ENCODE measurements at regions not wholly inside any gene's neighbourhood (a gene's known extent, or its start where the extent isn't known, plus 50 kb on each side); places are given as distances from the start of the nearest gene placed in this dataset.

DNA sequence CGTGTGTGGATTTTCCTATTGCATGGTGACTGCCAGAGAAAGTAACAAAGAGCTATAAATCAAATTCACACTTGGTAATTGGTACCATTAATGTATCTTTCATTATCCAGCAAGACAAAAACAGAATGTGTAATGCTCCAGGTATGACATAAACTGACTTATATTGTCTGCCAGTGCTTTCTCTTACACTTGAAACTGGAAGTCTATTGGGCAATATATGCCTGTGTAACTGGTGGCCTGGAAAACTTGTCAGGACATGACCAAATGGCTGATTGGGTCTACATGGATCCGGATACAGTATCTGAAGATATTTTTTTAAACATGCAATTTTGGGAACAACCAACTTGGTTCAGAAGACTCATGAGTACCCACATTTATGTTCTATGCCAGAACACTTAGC, 174.6 kb upstream of the ARHGAP42 start:
- TF ChIP-seq, protein P1, sequence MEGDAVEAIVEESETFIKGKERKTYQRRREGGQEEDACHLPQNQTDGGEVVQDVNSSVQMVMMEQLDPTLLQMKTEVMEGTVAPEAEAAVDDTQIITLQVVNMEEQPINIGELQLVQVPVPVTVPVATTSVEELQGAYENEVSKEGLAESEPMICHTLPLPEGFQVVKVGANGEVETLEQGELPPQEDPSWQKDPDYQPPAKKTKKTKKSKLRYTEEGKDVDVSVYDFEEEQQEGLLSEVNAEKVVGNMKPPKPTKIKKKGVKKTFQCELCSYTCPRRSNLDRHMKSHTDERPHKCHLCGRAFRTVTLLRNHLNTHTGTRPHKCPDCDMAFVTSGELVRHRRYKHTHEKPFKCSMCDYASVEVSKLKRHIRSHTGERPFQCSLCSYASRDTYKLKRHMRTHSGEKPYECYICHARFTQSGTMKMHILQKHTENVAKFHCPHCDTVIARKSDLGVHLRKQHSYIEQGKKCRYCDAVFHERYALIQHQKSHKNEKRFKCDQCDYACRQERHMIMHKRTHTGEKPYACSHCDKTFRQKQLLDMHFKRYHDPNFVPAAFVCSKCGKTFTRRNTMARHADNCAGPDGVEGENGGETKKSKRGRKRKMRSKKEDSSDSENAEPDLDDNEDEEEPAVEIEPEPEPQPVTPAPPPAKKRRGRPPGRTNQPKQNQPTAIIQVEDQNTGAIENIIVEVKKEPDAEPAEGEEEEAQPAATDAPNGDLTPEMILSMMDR (IDR thresholded peaks at IDR 0.05) = no peak
- no peak for TF ChIP-seq POLR2A (IDR thresholded peaks at IDR 0.05)

All from prostate gland (tissue), 2 donors.